Trophoblast cell (in vitro differentiated cells and primary cell): ENCODE measurements at regions not wholly inside any gene's neighbourhood (a gene's known extent, or its start where the extent isn't known, plus 50 kb on each side); places are given as distances from the start of the nearest gene placed in this dataset.

Experiments used
- DNase-seq, 2 donors: peaks; one replicate each; pipeline ENCODE4 v3.0.0-alpha.2; 2016
- H2AFZ ChIP-seq: 2 replicates; pipeline ENCODE4 v1.6.1; 2013; ENCODE audit warnings: low read length, moderate library complexity, mild to moderate bottlenecking; ENCODE audit not compliant: insufficient read depth, poor library complexity
- H2AK5ac ChIP-seq: 2 replicates; pipeline ENCODE4 v1.6.1; 2013; ENCODE audit warnings: mild to moderate bottlenecking, low read length
- H2BK120ac ChIP-seq: 2 replicates; pipeline ENCODE4 v1.6.1; 2013; ENCODE audit warnings: low read length, mild to moderate bottlenecking, moderate library complexity; ENCODE audit not compliant: insufficient read depth, poor library complexity
- H2BK12ac ChIP-seq: 2 replicates; pipeline ENCODE4 v1.6.1; 2013; ENCODE audit warnings: mild to moderate bottlenecking, low read length, moderate library complexity
- H2BK5ac ChIP-seq: 2 replicates; pipeline ENCODE4 v1.6.1; 2013; ENCODE audit warnings: low read length, low read depth, moderate library complexity, mild to moderate bottlenecking; ENCODE audit not compliant: poor library complexity
- H3K14ac ChIP-seq: 2 replicates; pipeline ENCODE4 v1.6.1; 2013; ENCODE audit warnings: mild to moderate bottlenecking, low read length
- H3K18ac ChIP-seq: 2 replicates; pipeline ENCODE4 v1.6.1; 2013; ENCODE audit warnings: mild to moderate bottlenecking, low read length
- H3K23ac ChIP-seq: 2 replicates; pipeline ENCODE4 v1.6.1; 2013; ENCODE audit warnings: low read length
- H3K27ac ChIP-seq: 2 replicates; pipeline ENCODE4 v1.5.1; 2013; ENCODE audit warnings: low read depth, mild to moderate bottlenecking, inconsistent platforms, low read length, moderate library complexity
- H3K27me3 ChIP-seq: 2 replicates; pipeline ENCODE4 v1.6.1; 2013; ENCODE audit warnings: inconsistent platforms, mild to moderate bottlenecking, low read length, moderate library complexity; ENCODE audit not compliant: insufficient read depth
- H3K36me3 ChIP-seq, 2 experiments: 1 replicate in 1 of 2; 2 replicates in 1 of 2; pipeline ENCODE4 v1.6.1; 2013; ENCODE audit warnings: low read length in 2 of 2, mild to moderate bottlenecking in 2 of 2, moderate library complexity in 1 of 2; ENCODE audit not compliant: insufficient read depth in 2 of 2, control insufficient read depth in 1 of 2
- H3K4ac ChIP-seq: 2 replicates; pipeline ENCODE4 v1.6.1; 2013; ENCODE audit warnings: low read depth, mild to moderate bottlenecking, low read length, moderate library complexity
- H3K4me1 ChIP-seq, 2 experiments: 1 replicate in 1 of 2; 2 replicates in 1 of 2; pipeline ENCODE4 v1.6.1; 2013; ENCODE audit warnings: low read length in 2 of 2, mild to moderate bottlenecking in 2 of 2, moderate library complexity in 1 of 2; ENCODE audit not compliant: insufficient read depth in 2 of 2, control insufficient read depth in 1 of 2
- H3K4me2 ChIP-seq: 2 replicates; pipeline ENCODE4 v1.6.1; 2013; ENCODE audit warnings: inconsistent platforms, mild to moderate bottlenecking, low read length, moderate library complexity
- H3K4me3 ChIP-seq: 2 replicates; pipeline ENCODE4 v1.5.1; 2013; ENCODE audit warnings: mild to moderate bottlenecking, low read depth, low read length, inconsistent platforms
- H3K79me1 ChIP-seq: one replicate; pipeline ENCODE4 v1.6.1; 2013; ENCODE audit warnings: low read length
- H3K79me2 ChIP-seq: 2 replicates; pipeline ENCODE4 v1.6.1; 2013; ENCODE audit warnings: low read length, mild to moderate bottlenecking; ENCODE audit not compliant: control insufficient read depth, insufficient read depth, poor library complexity
- H3K9ac ChIP-seq: 2 replicates; pipeline ENCODE4 v1.6.1; 2013; ENCODE audit warnings: mild to moderate bottlenecking, low read length
- H3K9me3 ChIP-seq: 2 replicates; pipeline ENCODE4 v1.6.1; 2013; ENCODE audit warnings: low read depth, mild to moderate bottlenecking, control low read depth, inconsistent platforms, low read length; ENCODE audit not compliant: insufficient read depth
- H4K12ac ChIP-seq: 2 replicates; pipeline ENCODE4 v1.6.1; 2013; ENCODE audit warnings: low read depth, mild to moderate bottlenecking, low read length, moderate library complexity
- H4K8ac ChIP-seq: 2 replicates; pipeline ENCODE4 v1.6.1; 2013; ENCODE audit warnings: low read depth, mild to moderate bottlenecking, low read length, moderate library complexity
- H4K91ac ChIP-seq: one replicate; pipeline ENCODE4 v1.6.1; 2013; ENCODE audit warnings: low read depth, mild to moderate bottlenecking, low read length, moderate library complexity
- WGBS: extraction: QIAGEN DNeasy Blood & Tissue Kit; methylation state at CpG from one replicate; pipeline ENCODE4 v1.1.7; 2013; ENCODE audit warnings: missing lambda C conversion rate; ENCODE audit not compliant: insufficient read length, insufficient coverage; ENCODE audit errors: extremely low coverage; 5-methylcytosine and 5-hydroxymethylcytosine counted together

- Histone ChIP-seq H3K14ac (no peak overlapping the region), H2BK120ac (no peak overlapping the region), H3K27ac (no peak overlapping the region), H3K36me3 (no peaks in the 10 kb centered on the region), H4K12ac (no peak overlapping the region), H3K4me1 (no peaks in the 10 kb centered on the region), H3K9me3 (no peaks in the 10 kb centered on the region), H3K4ac (no peak overlapping the region), H2AFZ (no peak overlapping the region), H3K23ac (no peak overlapping the region), H3K79me1 (no peaks in the 10 kb centered on the region), H3K4me3 (no peak overlapping the region), H2BK12ac (no peak overlapping the region), H3K79me2 (no peaks in the 10 kb centered on the region), H2BK5ac (no peak overlapping the region), H4K8ac (no peak overlapping the region), H3K18ac (no peak overlapping the region), H3K27me3 (no peaks in the 10 kb centered on the region), H4K91ac (no peak overlapping the region), H2AK5ac (no peak overlapping the region), H3K4me2 (no peak overlapping the region), H3K9ac (no peak overlapping the region)
- no CpG with 5 or more reads among the region's 5 CpGs for WGBS
- DNase-seq = no peak
These were observed 169.5 kb upstream of the CENPW start for GRCh38 chr6:126170433-126170832.

GRCh38 chr6:126170978-126171382 is 168.9 kb upstream of the CENPW start:
- Histone ChIP-seq H3K4me1 (no peaks in the 10 kb centered on the region), H3K27ac (no peak overlapping the region), H4K12ac (no peak overlapping the region), H4K8ac (no peak overlapping the region), H3K4ac (no peak overlapping the region), H2BK12ac (no peak overlapping the region), H3K79me1 (no peaks in the 10 kb centered on the region), H3K23ac (no peak overlapping the region), H2BK120ac (no peak overlapping the region), H3K27me3 (no peaks in the 10 kb centered on the region), H3K79me2 (no peaks in the 10 kb centered on the region), H2AFZ (no peak overlapping the region), H4K91ac (no peak overlapping the region), H2AK5ac (no peak overlapping the region), H3K9ac (no peak overlapping the region), H3K9me3 (no peaks in the 10 kb centered on the region), H3K14ac (no peak overlapping the region), H3K4me2 (no peak overlapping the region), H2BK5ac (no peak overlapping the region), H3K18ac (no peak overlapping the region), H3K4me3 (no peak overlapping the region), H3K36me3 (no peaks in the 10 kb centered on the region)
- DNase-seq = peak; percentile 4 to 59
- no CpG with 5 or more reads among the region's 5 CpGs for WGBS

- Histone ChIP-seq H3K79me2 (no peaks in the 10 kb centered on the region), H3K18ac (no peak overlapping the region), H3K36me3 (no peaks in the 10 kb centered on the region), H3K4me2 (no peak overlapping the region), H3K4ac (no peak overlapping the region), H3K23ac (no peak overlapping the region), H4K8ac (no peak overlapping the region), H3K79me1 (no peaks in the 10 kb centered on the region), H3K4me1 (no peaks in the 10 kb centered on the region), H3K9ac (no peak overlapping the region), H4K91ac (no peak overlapping the region), H3K27ac (no peak overlapping the region), H3K14ac (no peak overlapping the region), H2BK12ac (no peak overlapping the region), H4K12ac (no peak overlapping the region), H3K27me3 (no peaks in the 10 kb centered on the region), H2BK120ac (no peak overlapping the region), H2AK5ac (no peak overlapping the region), H3K9me3 (no peaks in the 10 kb centered on the region), H3K4me3 (no peak overlapping the region), H2BK5ac (no peak overlapping the region), H2AFZ (no peak overlapping the region)
- WGBS = no CpG with 5 or more reads among the region's 2 CpGs
- DNase-seq = no peak
These were observed 167.8 kb upstream of the CENPW start for GRCh38 chr6:126172131-126172530.

- Histone ChIP-seq H3K9ac (no peak overlapping the region), H3K23ac (peak overlapping the region; percentile 81), H2BK5ac (no peak overlapping the region), H3K36me3 (no peaks in the 10 kb centered on the region), H3K18ac (no peak overlapping the region), H2BK12ac (no peak overlapping the region), H3K27ac (no peak overlapping the region), H2BK120ac (no peak overlapping the region), H3K4me3 (no peak overlapping the region), H3K27me3 (no peaks in the 10 kb centered on the region), H4K8ac (no peak overlapping the region), H3K79me1 (no peaks in the 10 kb centered on the region), H3K79me2 (no peaks in the 10 kb centered on the region), H4K91ac (no peak overlapping the region), H4K12ac (no peak overlapping the region), H3K9me3 (no peaks in the 10 kb centered on the region), H3K14ac (no peak overlapping the region), H2AK5ac (no peak overlapping the region), H3K4me2 (no peak overlapping the region), H2AFZ (no peak overlapping the region), H3K4me1 (no peaks in the 10 kb centered on the region), H3K4ac (no peak overlapping the region)
- DNase-seq = no peak
- no CpG with 5 or more reads among the region's 4 CpGs for WGBS
These were observed 166.7 kb upstream of the CENPW start for GRCh38 chr6:126173265-126173664.
